ENCODE measurements at regions not wholly inside any gene's neighbourhood (a gene's known extent, or its start where the extent isn't known, plus 50 kb on each side); places are given as distances from the start of the nearest gene placed in this dataset.

DNA sequence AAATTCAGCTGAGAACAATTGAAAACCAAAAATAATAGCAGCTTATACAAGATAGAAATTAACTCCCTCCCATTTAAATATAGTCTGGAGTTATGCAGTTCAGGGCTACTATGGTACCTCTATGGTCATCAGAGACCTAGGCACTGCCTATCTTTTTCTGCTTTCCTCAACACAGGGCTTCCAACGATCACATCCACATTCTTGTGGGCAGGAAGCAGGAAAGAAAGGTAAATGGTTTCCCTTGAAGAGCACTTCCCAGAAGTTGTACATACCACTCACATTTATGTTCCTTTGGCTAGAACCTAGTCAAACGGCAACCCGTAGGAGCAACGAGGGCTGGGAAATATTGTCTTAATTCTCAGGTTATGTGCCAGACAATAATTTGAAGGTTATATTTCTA, 197.7 kb upstream of the PRICKLE2 start:
- H3K36me3 ChIP-seq (ENCODE audit: insufficient read depth, low read length) = no peaks in the 10 kb centered on the region
- no peak for ATAC-seq (ENCODE audit: insufficient read depth, low read depth)
- TF ChIP-seq, protein P1, sequence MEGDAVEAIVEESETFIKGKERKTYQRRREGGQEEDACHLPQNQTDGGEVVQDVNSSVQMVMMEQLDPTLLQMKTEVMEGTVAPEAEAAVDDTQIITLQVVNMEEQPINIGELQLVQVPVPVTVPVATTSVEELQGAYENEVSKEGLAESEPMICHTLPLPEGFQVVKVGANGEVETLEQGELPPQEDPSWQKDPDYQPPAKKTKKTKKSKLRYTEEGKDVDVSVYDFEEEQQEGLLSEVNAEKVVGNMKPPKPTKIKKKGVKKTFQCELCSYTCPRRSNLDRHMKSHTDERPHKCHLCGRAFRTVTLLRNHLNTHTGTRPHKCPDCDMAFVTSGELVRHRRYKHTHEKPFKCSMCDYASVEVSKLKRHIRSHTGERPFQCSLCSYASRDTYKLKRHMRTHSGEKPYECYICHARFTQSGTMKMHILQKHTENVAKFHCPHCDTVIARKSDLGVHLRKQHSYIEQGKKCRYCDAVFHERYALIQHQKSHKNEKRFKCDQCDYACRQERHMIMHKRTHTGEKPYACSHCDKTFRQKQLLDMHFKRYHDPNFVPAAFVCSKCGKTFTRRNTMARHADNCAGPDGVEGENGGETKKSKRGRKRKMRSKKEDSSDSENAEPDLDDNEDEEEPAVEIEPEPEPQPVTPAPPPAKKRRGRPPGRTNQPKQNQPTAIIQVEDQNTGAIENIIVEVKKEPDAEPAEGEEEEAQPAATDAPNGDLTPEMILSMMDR (IDR thresholded peaks at IDR 0.05; ENCODE audit: borderline replicate concordance, extremely low read depth, low read length, poor library complexity, severe bottlenecking) = no peak
- TF ChIP-seq EZH2 (IDR thresholded peaks at IDR 0.05; ENCODE audit: borderline replicate concordance, low read depth, low read length, severe bottlenecking) = no peak
- H3K4me1 ChIP-seq (ENCODE audit: insufficient read depth, low read length) = no peaks in the 10 kb centered on the region
- no peaks in the 10 kb centered on the region for H3K27me3 ChIP-seq (ENCODE audit: insufficient read depth, low read length, poor library complexity)
- H2AFZ ChIP-seq (ENCODE audit: low read depth, low read length) = no peak overlapping the region
- H3K4me3 ChIP-seq (ENCODE audit: low read depth in 1 of 2, low read length in 2 of 2) = no peak overlapping the region
- no peak overlapping the region for H3K4me2 ChIP-seq (ENCODE audit: insufficient read depth, low read length)
- no peak for DNase-seq
- no peaks in the 10 kb centered on the region for H3K9me3 ChIP-seq (ENCODE audit: insufficient read depth, low read length, severe bottlenecking)
- H3K9ac ChIP-seq (ENCODE audit: low read depth, low read length) = no peak overlapping the region
- H3K79me2 ChIP-seq (ENCODE audit: insufficient read depth, low read length) = no peaks in the 10 kb centered on the region
- H3K27ac ChIP-seq (ENCODE audit: low read length) = no peak overlapping the region
- H4K20me1 ChIP-seq (ENCODE audit: insufficient read depth, low read length) = no peaks in the 10 kb centered on the region

DNA sequence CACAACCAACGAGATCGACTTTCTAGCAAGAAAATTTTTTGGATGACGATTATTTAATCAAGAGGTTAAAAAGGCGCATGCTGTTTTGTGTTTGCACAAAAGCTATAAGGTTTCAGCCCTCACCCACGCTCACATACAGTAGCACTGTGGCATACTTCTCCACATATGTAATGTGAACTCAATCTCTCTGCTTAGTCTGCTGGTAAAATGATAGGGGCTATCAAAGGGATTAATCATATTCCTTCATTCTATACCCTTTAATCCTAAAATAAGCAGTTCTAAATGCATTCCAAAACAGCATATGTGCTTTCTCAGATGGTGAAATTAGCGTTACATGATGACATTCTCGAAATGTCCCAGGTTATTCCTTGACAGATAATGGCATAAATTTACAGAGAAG, 196.9 kb upstream of the PRICKLE2 start:
- Histone ChIP-seq H3K79me2 (ENCODE audit: insufficient read depth, low read length) (no peaks in the 10 kb centered on the region), H3K9ac (ENCODE audit: low read depth, low read length) (no peak overlapping the region), H2AFZ (ENCODE audit: low read depth, low read length) (no peak overlapping the region), H3K27me3 (ENCODE audit: insufficient read depth, low read length, poor library complexity) (no peaks in the 10 kb centered on the region), H3K9me3 (ENCODE audit: insufficient read depth, low read length, severe bottlenecking) (no peaks in the 10 kb centered on the region), H3K4me2 (ENCODE audit: insufficient read depth, low read length) (no peak overlapping the region), H4K20me1 (ENCODE audit: insufficient read depth, low read length) (no peaks in the 10 kb centered on the region), H3K4me1 (ENCODE audit: insufficient read depth, low read length) (no peaks in the 10 kb centered on the region), H3K4me3 (ENCODE audit: low read depth in 1 of 2, low read length in 2 of 2) (no peak overlapping the region), H3K36me3 (ENCODE audit: insufficient read depth, low read length) (no peaks in the 10 kb centered on the region), H3K27ac (ENCODE audit: low read length) (no peak overlapping the region)
- no peak for TF ChIP-seq EZH2 (IDR thresholded peaks at IDR 0.05; ENCODE audit: borderline replicate concordance, low read depth, low read length, severe bottlenecking)
- TF ChIP-seq, protein P1 (IDR thresholded peaks at IDR 0.05; ENCODE audit: borderline replicate concordance, extremely low read depth, low read length, poor library complexity, severe bottlenecking) = no peak
- ATAC-seq (ENCODE audit: insufficient read depth, low read depth) (no peak), DNase-seq (no peak)

DNA sequence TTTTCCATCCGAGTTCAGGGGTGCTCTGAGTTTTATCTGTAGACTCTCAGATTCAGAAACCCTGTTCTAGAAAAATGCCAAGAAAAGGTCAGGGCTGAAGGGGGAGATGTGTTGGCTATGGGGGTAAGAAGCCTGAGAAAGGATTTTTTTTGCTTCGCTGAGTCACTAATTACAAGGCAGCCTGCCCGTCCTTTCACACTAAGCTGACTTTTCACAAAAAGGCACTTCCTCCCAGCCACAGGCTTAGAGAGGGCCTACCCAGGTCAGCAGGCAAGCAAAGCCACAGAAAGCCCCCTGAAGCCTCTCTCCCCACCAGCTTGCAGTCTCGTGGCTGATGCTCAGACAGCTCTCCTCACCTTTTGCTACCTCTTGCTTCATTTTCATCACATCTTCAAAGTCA, 192.6 kb upstream of the PRICKLE2 start:
- Histone ChIP-seq H4K20me1 (ENCODE audit: insufficient read depth, low read length) (no peaks in the 10 kb centered on the region), H3K9ac (ENCODE audit: low read depth, low read length) (no peak overlapping the region), H3K4me1 (ENCODE audit: insufficient read depth, low read length) (no peaks in the 10 kb centered on the region), H3K36me3 (ENCODE audit: insufficient read depth, low read length) (no peaks in the 10 kb centered on the region), H3K79me2 (ENCODE audit: insufficient read depth, low read length) (no peaks in the 10 kb centered on the region), H3K27me3 (ENCODE audit: insufficient read depth, low read length, poor library complexity) (no peaks in the 10 kb centered on the region), H3K4me2 (ENCODE audit: insufficient read depth, low read length) (no peak overlapping the region), H3K9me3 (ENCODE audit: insufficient read depth, low read length, severe bottlenecking) (no peaks in the 10 kb centered on the region), H2AFZ (ENCODE audit: low read depth, low read length) (no peak overlapping the region), H3K27ac (ENCODE audit: low read length) (no peak overlapping the region), H3K4me3 (ENCODE audit: low read depth in 1 of 2, low read length in 2 of 2) (no peak overlapping the region)
- TF ChIP-seq, protein P1 (IDR thresholded peaks at IDR 0.05; ENCODE audit: borderline replicate concordance, extremely low read depth, low read length, poor library complexity, severe bottlenecking) = no peak
- TF ChIP-seq EZH2 (IDR thresholded peaks at IDR 0.05; ENCODE audit: borderline replicate concordance, low read depth, low read length, severe bottlenecking) = no peak
- DNase-seq (no peak), ATAC-seq (ENCODE audit: insufficient read depth, low read depth) (no peak)

DNA sequence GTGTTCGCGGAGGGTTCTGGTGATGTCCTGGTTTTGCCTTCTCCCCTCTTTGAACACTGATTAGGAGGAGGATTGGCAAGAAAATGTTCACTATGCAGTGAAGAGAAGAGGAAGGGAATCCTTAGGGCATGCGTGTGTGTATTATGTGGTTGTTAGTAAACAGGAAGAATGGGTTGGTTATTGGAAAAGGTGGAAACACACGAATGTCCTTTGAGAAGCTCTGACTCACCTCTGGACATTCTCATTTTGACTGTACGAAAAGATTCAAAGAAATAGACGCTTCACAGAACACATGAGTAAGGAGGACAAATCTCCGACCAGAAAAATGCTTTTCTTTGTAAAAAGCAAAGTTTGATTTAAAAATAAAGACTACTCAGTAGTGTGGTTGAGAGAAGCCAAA, 188.8 kb upstream of the PRICKLE2 start:
- Histone ChIP-seq H3K27me3 (ENCODE audit: insufficient read depth, low read length, poor library complexity) (no peaks in the 10 kb centered on the region), H3K4me1 (ENCODE audit: insufficient read depth, low read length) (no peaks in the 10 kb centered on the region), H3K36me3 (ENCODE audit: insufficient read depth, low read length) (no peaks in the 10 kb centered on the region), H3K9me3 (ENCODE audit: insufficient read depth, low read length, severe bottlenecking) (no peaks in the 10 kb centered on the region), H3K79me2 (ENCODE audit: insufficient read depth, low read length) (no peaks in the 10 kb centered on the region), H3K4me2 (ENCODE audit: insufficient read depth, low read length) (no peak overlapping the region), H2AFZ (ENCODE audit: low read depth, low read length) (no peak overlapping the region), H3K9ac (ENCODE audit: low read depth, low read length) (no peak overlapping the region), H3K4me3 (ENCODE audit: low read depth in 1 of 2, low read length in 2 of 2) (no peak overlapping the region), H4K20me1 (ENCODE audit: insufficient read depth, low read length) (no peaks in the 10 kb centered on the region), H3K27ac (ENCODE audit: low read length) (no peak overlapping the region)
- ATAC-seq (ENCODE audit: insufficient read depth, low read depth) (no peak), DNase-seq (no peak)
- no peak for TF ChIP-seq EZH2 (IDR thresholded peaks at IDR 0.05; ENCODE audit: borderline replicate concordance, low read depth, low read length, severe bottlenecking)
- TF ChIP-seq, protein P1 (IDR thresholded peaks at IDR 0.05; ENCODE audit: borderline replicate concordance, extremely low read depth, low read length, poor library complexity, severe bottlenecking) = no peak
